ENCODE measurements at regions not wholly inside any gene's neighbourhood (a gene's known extent, or its start where the extent isn't known, plus 50 kb on each side); places are given as distances from the start of the nearest gene placed in this dataset.

GRCh38 chr5:68087866-68088265, 127.7 kb upstream of the PIK3R1 start:
- TF ChIP-seq, protein P1, sequence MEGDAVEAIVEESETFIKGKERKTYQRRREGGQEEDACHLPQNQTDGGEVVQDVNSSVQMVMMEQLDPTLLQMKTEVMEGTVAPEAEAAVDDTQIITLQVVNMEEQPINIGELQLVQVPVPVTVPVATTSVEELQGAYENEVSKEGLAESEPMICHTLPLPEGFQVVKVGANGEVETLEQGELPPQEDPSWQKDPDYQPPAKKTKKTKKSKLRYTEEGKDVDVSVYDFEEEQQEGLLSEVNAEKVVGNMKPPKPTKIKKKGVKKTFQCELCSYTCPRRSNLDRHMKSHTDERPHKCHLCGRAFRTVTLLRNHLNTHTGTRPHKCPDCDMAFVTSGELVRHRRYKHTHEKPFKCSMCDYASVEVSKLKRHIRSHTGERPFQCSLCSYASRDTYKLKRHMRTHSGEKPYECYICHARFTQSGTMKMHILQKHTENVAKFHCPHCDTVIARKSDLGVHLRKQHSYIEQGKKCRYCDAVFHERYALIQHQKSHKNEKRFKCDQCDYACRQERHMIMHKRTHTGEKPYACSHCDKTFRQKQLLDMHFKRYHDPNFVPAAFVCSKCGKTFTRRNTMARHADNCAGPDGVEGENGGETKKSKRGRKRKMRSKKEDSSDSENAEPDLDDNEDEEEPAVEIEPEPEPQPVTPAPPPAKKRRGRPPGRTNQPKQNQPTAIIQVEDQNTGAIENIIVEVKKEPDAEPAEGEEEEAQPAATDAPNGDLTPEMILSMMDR (tag by site-specific recombination; IDR thresholded peaks at IDR 0.05) = no peak
- TF ChIP-seq ZNF677 (tag by site-specific recombination; IDR thresholded peaks at IDR 0.05) = no peak
- no peak for TF ChIP-seq HOXA7 (CRISPR knock-in tag; IDR thresholded peaks at IDR 0.05; ENCODE audit: borderline replicate concordance)
- TF ChIP-seq ZNF274 (IDR thresholded peaks at IDR 0.05; ENCODE audit: low read length) = no peak
- TF ChIP-seq ZNF274 (tag by site-specific recombination; IDR thresholded peaks at IDR 0.05; ENCODE audit: borderline replicate concordance) = no peak
- no peak for TF ChIP-seq ZSCAN5A (tag by site-specific recombination; IDR thresholded peaks at IDR 0.05)
- no peak for TF ChIP-seq ZSCAN23 (tag by site-specific recombination; IDR thresholded peaks at IDR 0.05)
- no peak for TF ChIP-seq ZBTB20 (tag by site-specific recombination; IDR thresholded peaks at IDR 0.05)
- TF ChIP-seq, protein P2, sequence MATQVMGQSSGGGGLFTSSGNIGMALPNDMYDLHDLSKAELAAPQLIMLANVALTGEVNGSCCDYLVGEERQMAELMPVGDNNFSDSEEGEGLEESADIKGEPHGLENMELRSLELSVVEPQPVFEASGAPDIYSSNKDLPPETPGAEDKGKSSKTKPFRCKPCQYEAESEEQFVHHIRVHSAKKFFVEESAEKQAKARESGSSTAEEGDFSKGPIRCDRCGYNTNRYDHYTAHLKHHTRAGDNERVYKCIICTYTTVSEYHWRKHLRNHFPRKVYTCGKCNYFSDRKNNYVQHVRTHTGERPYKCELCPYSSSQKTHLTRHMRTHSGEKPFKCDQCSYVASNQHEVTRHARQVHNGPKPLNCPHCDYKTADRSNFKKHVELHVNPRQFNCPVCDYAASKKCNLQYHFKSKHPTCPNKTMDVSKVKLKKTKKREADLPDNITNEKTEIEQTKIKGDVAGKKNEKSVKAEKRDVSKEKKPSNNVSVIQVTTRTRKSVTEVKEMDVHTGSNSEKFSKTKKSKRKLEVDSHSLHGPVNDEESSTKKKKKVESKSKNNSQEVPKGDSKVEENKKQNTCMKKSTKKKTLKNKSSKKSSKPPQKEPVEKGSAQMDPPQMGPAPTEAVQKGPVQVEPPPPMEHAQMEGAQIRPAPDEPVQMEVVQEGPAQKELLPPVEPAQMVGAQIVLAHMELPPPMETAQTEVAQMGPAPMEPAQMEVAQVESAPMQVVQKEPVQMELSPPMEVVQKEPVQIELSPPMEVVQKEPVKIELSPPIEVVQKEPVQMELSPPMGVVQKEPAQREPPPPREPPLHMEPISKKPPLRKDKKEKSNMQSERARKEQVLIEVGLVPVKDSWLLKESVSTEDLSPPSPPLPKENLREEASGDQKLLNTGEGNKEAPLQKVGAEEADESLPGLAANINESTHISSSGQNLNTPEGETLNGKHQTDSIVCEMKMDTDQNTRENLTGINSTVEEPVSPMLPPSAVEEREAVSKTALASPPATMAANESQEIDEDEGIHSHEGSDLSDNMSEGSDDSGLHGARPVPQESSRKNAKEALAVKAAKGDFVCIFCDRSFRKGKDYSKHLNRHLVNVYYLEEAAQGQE (tag by site-specific recombination; IDR thresholded peaks at IDR 0.05) = no peak
- TF ChIP-seq, protein P3, sequence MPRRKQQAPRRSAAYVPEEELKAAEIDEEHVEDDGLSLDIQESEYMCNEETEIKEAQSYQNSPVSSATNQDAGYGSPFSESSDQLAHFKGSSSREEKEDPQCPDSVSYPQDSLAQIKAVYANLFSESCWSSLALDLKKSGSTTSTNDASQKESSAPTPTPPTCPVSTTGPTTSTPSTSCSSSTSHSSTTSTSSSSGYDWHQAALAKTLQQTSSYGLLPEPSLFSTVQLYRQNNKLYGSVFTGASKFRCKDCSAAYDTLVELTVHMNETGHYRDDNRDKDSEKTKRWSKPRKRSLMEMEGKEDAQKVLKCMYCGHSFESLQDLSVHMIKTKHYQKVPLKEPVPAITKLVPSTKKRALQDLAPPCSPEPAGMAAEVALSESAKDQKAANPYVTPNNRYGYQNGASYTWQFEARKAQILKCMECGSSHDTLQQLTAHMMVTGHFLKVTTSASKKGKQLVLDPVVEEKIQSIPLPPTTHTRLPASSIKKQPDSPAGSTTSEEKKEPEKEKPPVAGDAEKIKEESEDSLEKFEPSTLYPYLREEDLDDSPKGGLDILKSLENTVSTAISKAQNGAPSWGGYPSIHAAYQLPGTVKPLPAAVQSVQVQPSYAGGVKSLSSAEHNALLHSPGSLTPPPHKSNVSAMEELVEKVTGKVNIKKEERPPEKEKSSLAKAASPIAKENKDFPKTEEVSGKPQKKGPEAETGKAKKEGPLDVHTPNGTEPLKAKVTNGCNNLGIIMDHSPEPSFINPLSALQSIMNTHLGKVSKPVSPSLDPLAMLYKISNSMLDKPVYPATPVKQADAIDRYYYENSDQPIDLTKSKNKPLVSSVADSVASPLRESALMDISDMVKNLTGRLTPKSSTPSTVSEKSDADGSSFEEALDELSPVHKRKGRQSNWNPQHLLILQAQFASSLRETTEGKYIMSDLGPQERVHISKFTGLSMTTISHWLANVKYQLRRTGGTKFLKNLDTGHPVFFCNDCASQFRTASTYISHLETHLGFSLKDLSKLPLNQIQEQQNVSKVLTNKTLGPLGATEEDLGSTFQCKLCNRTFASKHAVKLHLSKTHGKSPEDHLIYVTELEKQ (tag by site-specific recombination; IDR thresholded peaks at IDR 0.05; ENCODE audit: borderline replicate concordance) = no peak
- no peak for TF ChIP-seq ZNF629 (tag by site-specific recombination; IDR thresholded peaks at IDR 0.05)
- no peak for TF ChIP-seq ZBTB6 (tag by site-specific recombination; IDR thresholded peaks at IDR 0.05)
- TF ChIP-seq ZNF660 (tag by site-specific recombination; IDR thresholded peaks at IDR 0.05) = no peak
- no peak for TF ChIP-seq SETDB1 (IDR thresholded peaks at IDR 0.05; ENCODE audit: insufficient read length, low read length)

All from HEK293 (cell line).